Thyroid gland (tissue), 4 donors: ENCODE measurements at regions not wholly inside any gene's neighbourhood (a gene's known extent, or its start where the extent isn't known, plus 50 kb on each side); places are given as distances from the start of the nearest gene placed in this dataset.

ENCODE experiments used
- DNase-seq, 2 donors: peaks; one replicate each; pipeline ENCODE4 v3.0.0-alpha.2; 2019
- H3K27ac ChIP-seq, 3 donors: fragments of 200-600 bp; sonication (generic); 1 replicate in 2 of 3; 2 replicates in 1 of 3; pipeline ENCODE4 v1.5.1; 2016 to 2019; ENCODE audit warnings: mild to moderate bottlenecking in 1 of 3, moderate library complexity in 1 of 3
- H3K27me3 ChIP-seq: fragments of 200-600 bp; sonication (generic); one replicate; pipeline ENCODE4 v1.5.1; 2019
- H3K36me3 ChIP-seq, 2 donors: fragments of 200-600 bp; sonication (generic); one replicate each; pipeline ENCODE4 v1.5.1; 2016 to 2019
- H3K4me1 ChIP-seq, 2 donors: fragments of 200-600 bp; sonication (generic); one replicate each; pipeline ENCODE4 v1.5.1; 2017 to 2019
- H3K4me3 ChIP-seq, 3 donors: fragments of 200-600 bp; sonication (generic); replicated peaks in 1 of 3; 1 replicate in 2 of 3; 2 replicates in 1 of 3; pipeline ENCODE4 v1.5.1; 2016; ENCODE audit warnings: mild to moderate bottlenecking in 1 of 3
- H3K9me3 ChIP-seq: fragments of 200-600 bp; sonication (generic); one replicate; pipeline ENCODE4 v1.5.1; 2017
- CTCF ChIP-seq, 6 experiments: fragments of 200-600 bp in 3 of 6; fragments of 450-650 bp in 3 of 6; sonication (generic) in 3 of 6; IDR thresholded peaks; one replicate each; pipeline ENCODE4 v1.5.1; 2016 to 2019; ENCODE audit warnings: antibody characterized with exemption in 6 of 6, mild to moderate bottlenecking in 2 of 6, inconsistent platforms in 1 of 6, moderate library complexity in 1 of 6
- POLR2A ChIP-seq, 2 donors: fragments of 450-650 bp; IDR thresholded peaks; one replicate each; pipeline ENCODE4 v1.6.1; 2017; ENCODE audit warnings: antibody characterized with exemption in 2 of 2, mild to moderate bottlenecking in 2 of 2, moderate library complexity in 1 of 2
- WGBS, 2 donors: methylation state at CpG; one replicate each; pipeline ENCODE4 v1.1.5; 2017; 5-methylcytosine and 5-hydroxymethylcytosine counted together
- intact Hi-C: fragments of 100-400 bp; cut with DNase I; formaldehyde crosslinking; loops from one replicate; pipeline ENCODE4 v1.15.1; 2023

GRCh38 chr12:59268295-59268809 is 327.5 kb upstream of the SLC16A7 start:
- Histone ChIP-seq H3K36me3 (no peaks in the 10 kb centered on the region), H3K9me3 (no peaks in the 10 kb centered on the region), H3K4me3 (no peak overlapping the region), H3K27me3 (no peaks in the 10 kb centered on the region), H3K4me1 (no peaks in the 10 kb centered on the region), H3K27ac (no peak overlapping the region)
- 100% methylated on average over 1 of the region's 2 CpGs; no CpG with 5 or more reads in 1 of the 2 donors for WGBS, 2 donors
- intact Hi-C loops = no loop called here
- TF ChIP-seq POLR2A (IDR thresholded peaks at IDR 0.05) = no peak
- no peak for TF ChIP-seq CTCF (IDR thresholded peaks at IDR 0.05)
- no peak for DNase-seq

GRCh38 chr12:59260202-59260601 is 335.6 kb upstream of the SLC16A7 start:
- Histone ChIP-seq H3K27ac (no peak overlapping the region), H3K9me3 (no peaks in the 10 kb centered on the region), H3K4me1 (no peaks in the 10 kb centered on the region), H3K27me3 (no peaks in the 10 kb centered on the region), H3K4me3 (no peak overlapping the region), H3K36me3 (no peaks in the 10 kb centered on the region)
- 77 to 96% methylated on average over 2 of the region's 2 CpGs for WGBS, 2 donors
- DNase-seq = no peak
- intact Hi-C loops = no loop called here
- no peak for TF ChIP-seq POLR2A (IDR thresholded peaks at IDR 0.05)
- TF ChIP-seq CTCF (IDR thresholded peaks at IDR 0.05) = no peak

- H3K9me3 ChIP-seq = no peaks in the 10 kb centered on the region
- DNase-seq = no peak
- H3K4me3 ChIP-seq = no peak overlapping the region
- intact Hi-C loops = no loop called here
- no peaks in the 10 kb centered on the region for H3K36me3 ChIP-seq
- H3K27ac ChIP-seq = no peak overlapping the region
- no peaks in the 10 kb centered on the region for H3K4me1 ChIP-seq
- no peaks in the 10 kb centered on the region for H3K27me3 ChIP-seq
- TF ChIP-seq POLR2A (IDR thresholded peaks at IDR 0.05) (no peak), CTCF (IDR thresholded peaks at IDR 0.05) (no peak)
These were observed 332.4 kb upstream of the LRIG3 start for GRCh38 chr12:59252731-59253130.

GRCh38 chr12:59250766-59251165 is 330.5 kb upstream of the LRIG3 start:
- no peaks in the 10 kb centered on the region for H3K36me3 ChIP-seq
- no peak overlapping the region for H3K4me3 ChIP-seq
- H3K9me3 ChIP-seq = no peaks in the 10 kb centered on the region
- intact Hi-C loops = no loop called here
- DNase-seq = no peak
- TF ChIP-seq POLR2A (IDR thresholded peaks at IDR 0.05) (no peak), CTCF (IDR thresholded peaks at IDR 0.05) (no peak)
- H3K27ac ChIP-seq = no peak overlapping the region
- no peaks in the 10 kb centered on the region for H3K27me3 ChIP-seq
- H3K4me1 ChIP-seq = no peaks in the 10 kb centered on the region

GRCh38 chr12:59240048-59240447 is 319.7 kb upstream of the LRIG3 start:
- 88% methylated on average over 2 of the region's 2 CpGs for WGBS, 2 donors
- Histone ChIP-seq H3K4me3 (no peak overlapping the region), H3K9me3 (no peaks in the 10 kb centered on the region), H3K27me3 (no peaks in the 10 kb centered on the region), H3K36me3 (no peaks in the 10 kb centered on the region), H3K27ac (no peak overlapping the region), H3K4me1 (no peaks in the 10 kb centered on the region)
- intact Hi-C loops = no loop called here
- DNase-seq = no peak
- no peak for TF ChIP-seq CTCF (IDR thresholded peaks at IDR 0.05)
- no peak for TF ChIP-seq POLR2A (IDR thresholded peaks at IDR 0.05)
